ENCODE measurements at regions not wholly inside any gene's neighbourhood (a gene's known extent, or its start where the extent isn't known, plus 50 kb on each side); places are given as distances from the start of the nearest gene placed in this dataset.

- no peak for DNase-seq (ENCODE audit: extremely low spot score)
- ChIA-PET CTCF (no interaction called here), POLR2A (no interaction called here)
- TF ChIP-seq ZNF384 (IDR thresholded peaks at IDR 0.05) (no peak), BHLHE40 (IDR thresholded peaks at IDR 0.05; ENCODE audit: borderline replicate concordance) (no peak), TARDBP (IDR thresholded peaks at IDR 0.05) (no peak), L3MBTL2 (conservative IDR thresholded peaks at IDR 0.05) (no peak), PKNOX1 (IDR thresholded peaks at IDR 0.05) (no peak), HDGF (IDR thresholded peaks at IDR 0.05; ENCODE audit: borderline replicate concordance) (no peak), FOXA1 (IDR thresholded peaks at IDR 0.05) (no peak), ARNT (IDR thresholded peaks at IDR 0.05) (no peak), LEF1 (IDR thresholded peaks at IDR 0.05; ENCODE audit: borderline replicate concordance) (no peak), FOXM1 (IDR thresholded peaks at IDR 0.05; ENCODE audit: borderline replicate concordance) (no peak), FOXK2 (IDR thresholded peaks at IDR 0.05) (no peak), ELF4 (IDR thresholded peaks at IDR 0.05) (no peak), CTBP1 (IDR thresholded peaks at IDR 0.05; ENCODE audit: borderline replicate concordance) (no peak), SP1 (IDR thresholded peaks at IDR 0.05) (no peak)
Observed at GRCh38 chr21:19792004-19792403, 1206.2 kb upstream of the NCAM2 start.

DNA sequence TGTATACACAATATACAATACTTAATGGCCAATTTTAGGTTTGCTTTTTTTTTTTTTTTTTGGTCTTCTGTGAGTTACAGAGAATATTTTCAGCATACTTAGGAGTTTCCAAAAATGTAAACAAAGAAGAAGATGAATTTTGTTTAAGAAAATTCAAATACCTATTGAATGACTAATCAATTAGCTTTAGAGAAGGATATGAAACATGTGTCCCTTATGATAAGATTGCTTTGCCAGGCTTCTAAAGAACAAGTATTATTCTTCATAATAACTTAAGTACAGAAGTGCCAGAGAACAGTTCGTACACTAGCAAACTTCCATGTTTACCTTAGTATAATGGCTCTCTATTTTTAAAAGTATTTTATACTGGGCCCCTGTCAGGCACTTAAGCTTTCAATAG is 1191.0 kb upstream of the NCAM2 start:
- TF ChIP-seq CTBP1 (IDR thresholded peaks at IDR 0.05; ENCODE audit: borderline replicate concordance) (no peak), FOXA1 (IDR thresholded peaks at IDR 0.05) (no peak), BHLHE40 (IDR thresholded peaks at IDR 0.05; ENCODE audit: borderline replicate concordance) (no peak)
- DNase-seq (ENCODE audit: extremely low spot score): no peak
- POLR2A ChIA-PET: no interaction called here
- CTCF ChIA-PET: no interaction called here

GRCh38 chr21:19810779-19811178 is 1187.4 kb upstream of the NCAM2 start:
- DNase-seq (ENCODE audit: extremely low spot score): no peak
- ChIA-PET CTCF (no interaction called here), POLR2A (no interaction called here)
- TF ChIP-seq ARNT (IDR thresholded peaks at IDR 0.05) (no peak), CTBP1 (IDR thresholded peaks at IDR 0.05; ENCODE audit: borderline replicate concordance) (no peak), L3MBTL2 (conservative IDR thresholded peaks at IDR 0.05) (no peak), ZNF384 (IDR thresholded peaks at IDR 0.05) (no peak), FOXA1 (IDR thresholded peaks at IDR 0.05) (no peak), HDGF (IDR thresholded peaks at IDR 0.05; ENCODE audit: borderline replicate concordance) (no peak)

- CTCF ChIA-PET: no interaction called here
- POLR2A ChIA-PET: no interaction called here
- DNase-seq (ENCODE audit: extremely low spot score): no peak
- no peak for TF ChIP-seq ELF4 (IDR thresholded peaks at IDR 0.05)
- TF ChIP-seq BHLHE40 (IDR thresholded peaks at IDR 0.05; ENCODE audit: borderline replicate concordance): no peak
- no peak for TF ChIP-seq FOXK2 (IDR thresholded peaks at IDR 0.05)
- TF ChIP-seq LEF1 (IDR thresholded peaks at IDR 0.05; ENCODE audit: borderline replicate concordance): no peak
- TF ChIP-seq PKNOX1 (IDR thresholded peaks at IDR 0.05): no peak
- no peak for TF ChIP-seq L3MBTL2 (conservative IDR thresholded peaks at IDR 0.05)
- no peak for TF ChIP-seq FOXM1 (IDR thresholded peaks at IDR 0.05; ENCODE audit: borderline replicate concordance)
- no peak for TF ChIP-seq CTBP1 (IDR thresholded peaks at IDR 0.05; ENCODE audit: borderline replicate concordance)
- TF ChIP-seq HDGF (IDR thresholded peaks at IDR 0.05; ENCODE audit: borderline replicate concordance): no peak
- no peak for TF ChIP-seq SP1 (IDR thresholded peaks at IDR 0.05)
- TF ChIP-seq TARDBP (IDR thresholded peaks at IDR 0.05): no peak
- no peak for TF ChIP-seq ZNF384 (IDR thresholded peaks at IDR 0.05)
- TF ChIP-seq SUZ12 (IDR thresholded peaks at IDR 0.05): no peak
- no peak for TF ChIP-seq ARNT (IDR thresholded peaks at IDR 0.05)
- no peak for TF ChIP-seq FOXA1 (IDR thresholded peaks at IDR 0.05)
- TF ChIP-seq NFRKB (IDR thresholded peaks at IDR 0.05): no peak
Observed at GRCh38 chr21:19830446-19830845, 1167.8 kb upstream of the NCAM2 start.

DNA sequence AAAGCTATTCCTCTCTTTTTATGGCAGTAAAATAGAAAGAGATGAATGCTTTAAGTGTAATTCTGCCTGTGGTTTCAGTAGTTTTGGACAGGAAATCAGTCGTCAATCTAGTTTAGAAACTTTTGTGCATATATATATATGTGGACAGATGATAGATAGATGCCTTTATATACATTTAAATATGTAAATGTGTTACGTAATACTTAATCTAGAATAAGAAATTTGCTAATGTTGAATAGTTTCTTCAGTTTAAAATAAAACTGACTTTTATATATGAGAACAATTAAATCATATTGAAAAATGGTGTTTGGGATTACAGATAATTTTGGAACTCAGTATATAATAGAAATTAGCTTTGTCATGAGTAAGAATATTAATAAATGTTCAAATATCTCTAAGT is 1165.7 kb upstream of the NCAM2 start:
- ChIA-PET POLR2A (no interaction called here), CTCF (no interaction called here)

GRCh38 chr21:19833082-19833481 is 1165.1 kb upstream of the NCAM2 start:
- no peak for TF ChIP-seq FOXM1 (IDR thresholded peaks at IDR 0.05; ENCODE audit: borderline replicate concordance)
- TF ChIP-seq SUZ12 (IDR thresholded peaks at IDR 0.05): no peak
- no peak for TF ChIP-seq CTBP1 (IDR thresholded peaks at IDR 0.05; ENCODE audit: borderline replicate concordance)
- TF ChIP-seq SP1 (IDR thresholded peaks at IDR 0.05): no peak
- no peak for TF ChIP-seq FOXA1 (IDR thresholded peaks at IDR 0.05)
- no peak for TF ChIP-seq L3MBTL2 (conservative IDR thresholded peaks at IDR 0.05)
- TF ChIP-seq FOXK2 (IDR thresholded peaks at IDR 0.05): no peak
- no peak for TF ChIP-seq BHLHE40 (IDR thresholded peaks at IDR 0.05; ENCODE audit: borderline replicate concordance)
- no peak for TF ChIP-seq NFRKB (IDR thresholded peaks at IDR 0.05)
- TF ChIP-seq LEF1 (IDR thresholded peaks at IDR 0.05; ENCODE audit: borderline replicate concordance): no peak
- no peak for TF ChIP-seq ARNT (IDR thresholded peaks at IDR 0.05)
- TF ChIP-seq ELF4 (IDR thresholded peaks at IDR 0.05): no peak
- TF ChIP-seq ZNF384 (IDR thresholded peaks at IDR 0.05): no peak
- no peak for TF ChIP-seq HDGF (IDR thresholded peaks at IDR 0.05; ENCODE audit: borderline replicate concordance)
- no peak for TF ChIP-seq PKNOX1 (IDR thresholded peaks at IDR 0.05)
- CTCF ChIA-PET: no interaction called here
- POLR2A ChIA-PET: no interaction called here
- no peak for DNase-seq (ENCODE audit: extremely low spot score)

More for the DNA sequence above, 1165.7 kb upstream of the NCAM2 start:
- no peak for DNase-seq (ENCODE audit: extremely low spot score)
- TF ChIP-seq ZNF384 (IDR thresholded peaks at IDR 0.05) (no peak), ELF4 (IDR thresholded peaks at IDR 0.05) (no peak), TARDBP (IDR thresholded peaks at IDR 0.05) (no peak), CTBP1 (IDR thresholded peaks at IDR 0.05; ENCODE audit: borderline replicate concordance) (no peak), SUZ12 (IDR thresholded peaks at IDR 0.05) (no peak), SP1 (IDR thresholded peaks at IDR 0.05) (no peak), LEF1 (IDR thresholded peaks at IDR 0.05; ENCODE audit: borderline replicate concordance) (no peak), ARNT (IDR thresholded peaks at IDR 0.05) (no peak), FOXM1 (IDR thresholded peaks at IDR 0.05; ENCODE audit: borderline replicate concordance) (no peak), L3MBTL2 (conservative IDR thresholded peaks at IDR 0.05) (no peak)

Measured in HEK293T (cell line).